ENCODE measurements at regions not wholly inside any gene's neighbourhood (a gene's known extent, or its start where the extent isn't known, plus 50 kb on each side); places are given as distances from the start of the nearest gene placed in this dataset.

DNA sequence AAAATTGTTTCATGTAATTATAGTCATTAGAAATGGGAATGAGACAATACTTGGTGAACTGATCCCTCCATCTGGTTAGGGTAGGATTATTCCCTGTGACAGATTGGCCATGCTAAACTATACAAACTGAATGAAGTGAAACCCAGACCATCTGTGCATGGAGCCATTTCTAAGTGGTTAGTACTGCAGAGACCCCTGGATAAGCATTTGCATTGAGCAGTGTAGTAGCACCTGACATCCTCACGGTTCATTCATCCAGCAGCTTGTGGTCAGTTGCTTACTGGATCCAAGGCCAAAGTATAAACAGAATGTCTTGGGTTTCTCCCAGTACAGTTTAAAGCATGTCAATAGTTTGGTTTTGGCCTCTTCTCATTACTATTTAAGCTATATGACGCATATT, 93.8 kb upstream of the ARHGAP42 start:
- Histone ChIP-seq H3K4me3 (ENCODE audit: extremely low read depth in 1 of 4, insufficient read depth in 2 of 4, low read depth in 3 of 4, low read length in 4 of 4) (no peak overlapping the region), H3K36me3 (ENCODE audit: control insufficient read depth in 2 of 4, insufficient read depth in 4 of 4, low read length in 3 of 4) (no peaks in the 10 kb centered on the region), H3K14ac (ENCODE audit: insufficient read length) (no peak overlapping the region), H3K9ac (replicated peaks in 1 of 4; ENCODE audit: extremely low read depth in 1 of 4, low read depth in 3 of 4, low read length in 3 of 4) (no peak overlapping the region), H3K18ac (ENCODE audit: extremely low read depth, low read length) (no peak overlapping the region), H2BK20ac (ENCODE audit: low read length) (no peak overlapping the region), H2AK5ac (ENCODE audit: low read depth, low read length) (no peak overlapping the region), H4K5ac (ENCODE audit: insufficient read length, low read depth, low read length) (no peak overlapping the region), H2BK5ac (ENCODE audit: low read depth, low read length) (no peak overlapping the region), H4K8ac (ENCODE audit: extremely low read depth, insufficient read depth, low read length) (no peak overlapping the region), H3K23ac (ENCODE audit: insufficient read length) (no peak overlapping the region), H2BK120ac (replicated peaks; ENCODE audit: low read depth, low read length) (no peak overlapping the region), H3K23me2 (ENCODE audit: low read depth, low read length) (no peaks in the 10 kb centered on the region), H2BK12ac (ENCODE audit: low read depth, low read length) (no peak overlapping the region), H3K79me1 (ENCODE audit: low read depth, low read length) (no peaks in the 10 kb centered on the region), H2AFZ (ENCODE audit: low read length) (no peak overlapping the region), H4K91ac (replicated peaks; ENCODE audit: insufficient read length, low read length) (no peak overlapping the region), H3K27ac (ENCODE audit: low read depth, low read length) (no peak overlapping the region), H2BK15ac (ENCODE audit: low read length) (no peak overlapping the region), H3K56ac (replicated peaks; ENCODE audit: insufficient read length, low read depth, low read length) (no peak overlapping the region), H3K4ac (replicated peaks; ENCODE audit: insufficient read length, low read depth, low read length) (no peak overlapping the region), H3K9me3 (ENCODE audit: insufficient read depth in 2 of 2, low read depth in 1 of 2, low read length in 1 of 2) (no peaks in the 10 kb centered on the region), H3K79me2 (ENCODE audit: control insufficient read depth in 1 of 2, insufficient read depth in 2 of 2, low read length in 2 of 2) (no peaks in the 10 kb centered on the region), H3K27me3 (replicated peaks in 1 of 4; ENCODE audit: control insufficient read depth in 3 of 4, extremely low read depth in 1 of 4, insufficient read depth in 3 of 4, low read length in 3 of 4) (no peaks in the 10 kb centered on the region), H3K4me1 (replicated peaks in 1 of 4; ENCODE audit: control insufficient read depth in 3 of 4, insufficient read depth in 4 of 4, low read length in 3 of 4) (no peaks in the 10 kb centered on the region), H3K4me2 (ENCODE audit: insufficient read depth in 1 of 2, low read depth in 2 of 2, low read length in 2 of 2) (no peak overlapping the region), H4K20me1 (replicated peaks in 1 of 2; ENCODE audit: control insufficient read depth in 1 of 2, insufficient read depth in 2 of 2, low read length in 2 of 2) (no peaks in the 10 kb centered on the region)
- WGBS, 2 experiments (ENCODE audit: extremely low coverage in 1 of 2, insufficient coverage in 1 of 2, insufficient read length in 1 of 2, insufficient replicate concordance in 2 of 2, low coverage in 1 of 2, low lambda C conversion rate in 2 of 2, missing lambda C conversion rate in 1 of 2), result 83% methylated on average over 2 of the region's 2 CpGs; no CpG with 5 or more reads in 1 of the 2 experiments
- ChIA-PET POLR2A (ENCODE audit: partially characterized antibody) (no interaction called here), CTCF (ENCODE audit: partially characterized antibody) (interaction anchor here (0.6 to 1.4 kb wide), 4 partner anchors 15 to 848 kb away, joined by 3 to 4 read pairs (median 3); no protein-coding TSS in a partner anchor)
- no peak for FAIRE-seq
- TF ChIP-seq RNF2 (IDR thresholded peaks at IDR 0.05; ENCODE audit: borderline replicate concordance, low read depth, low read length, missing control alignments, poor library complexity, severe bottlenecking), result no peak
- TF ChIP-seq KDM5A (IDR thresholded peaks at IDR 0.05; ENCODE audit: low read length), result no peak
- no peak for TF ChIP-seq ATF2 (IDR thresholded peaks at IDR 0.05; ENCODE audit: low read length)
- TF ChIP-seq CBX8 (IDR thresholded peaks at IDR 0.05; ENCODE audit: borderline replicate concordance, low read depth, low read length), result no peak
- no peak for TF ChIP-seq SP4 (IDR thresholded peaks at IDR 0.05; ENCODE audit: low read length)
- DNase-seq (ENCODE audit: low read depth in 1 of 2, low spot score in 2 of 2), result no peak
